ENCODE measurements at regions not wholly inside any gene's neighbourhood (a gene's known extent, or its start where the extent isn't known, plus 50 kb on each side); places are given as distances from the start of the nearest gene placed in this dataset.

GRCh38 chr2:194822097-194822496 is 834.9 kb upstream of the SLC39A10 start:
- TF ChIP-seq POLR2A (IDR thresholded peaks at IDR 0.05) (no peak), CTCF (IDR thresholded peaks at IDR 0.05) (no peak), POLR2AphosphoS5 (IDR thresholded peaks at IDR 0.05) (no peak)

Data from breast epithelium (tissue), 3 donors.